SU-DHL-6 (cell line): ENCODE measurements at regions not wholly inside any gene's neighbourhood (a gene's known extent, or its start where the extent isn't known, plus 50 kb on each side); places are given as distances from the start of the nearest gene placed in this dataset.

Source experiments
- H2AFZ ChIP-seq: fragments of 200-600 bp; sonication (generic); 2 replicates; pipeline ENCODE4 v1.6.1; 2014; ENCODE audit warnings: low read depth, mild to moderate bottlenecking, moderate library complexity, mixed read lengths, antibody characterized with exemption, low read length; ENCODE audit not compliant: severe bottlenecking
- H3F3A ChIP-seq: fragments of 200-600 bp; shearing (Covaris generic); 2 replicates; pipeline ENCODE4 v1.6.0; 2016; ENCODE audit warnings: antibody characterized with exemption, mild to moderate bottlenecking; ENCODE audit not compliant: insufficient read depth
- H3K27ac ChIP-seq: fragments of 200-600 bp; sonication (generic); 2 replicates; pipeline ENCODE4 v1.5.1; 2016; ENCODE audit warnings: low read depth, mild to moderate bottlenecking, low read length, moderate library complexity, mixed read lengths
- H3K27me3 ChIP-seq: fragments of 200-600 bp; sonication (generic), shearing (Covaris generic); 2 replicates; pipeline ENCODE4 v1.6.0; 2014; ENCODE audit warnings: mild to moderate bottlenecking, low read length
- H3K36me3 ChIP-seq: fragments of 200-600 bp; sonication (generic); 2 replicates; pipeline ENCODE4 v1.6.1; 2014; ENCODE audit warnings: mild to moderate bottlenecking, low read length, mixed read lengths
- H3K4me2 ChIP-seq: fragments of 300-600, 200-600 bp; shearing (Covaris generic), sonication (generic); 2 replicates; pipeline ENCODE4 v1.6.0; 2014; ENCODE audit warnings: low read length, low read depth, mild to moderate bottlenecking; ENCODE audit not compliant: poor library complexity, severe bottlenecking
- H3K4me3 ChIP-seq: fragments of 200-600 bp; sonication (generic); 2 replicates; pipeline ENCODE4 v1.5.1; 2014; ENCODE audit warnings: antibody characterized with exemption, low read length, mild to moderate bottlenecking, mixed read lengths; ENCODE audit not compliant: insufficient read depth, poor library complexity, severe bottlenecking
- H3K79me2 ChIP-seq: fragments of 200-600 bp; sonication (generic); 2 replicates; pipeline ENCODE4 v1.6.1; 2014; ENCODE audit warnings: mild to moderate bottlenecking, low read length, moderate library complexity; ENCODE audit not compliant: insufficient read depth
- H3K9ac ChIP-seq: fragments of 200-600 bp; sonication (generic); 2 replicates; pipeline ENCODE4 v1.7.0; 2014; ENCODE audit warnings: mild to moderate bottlenecking, low read length
- H3K9me2 ChIP-seq: fragments of 200-600 bp; sonication (generic); replicated peaks from 2 replicates; pipeline ENCODE4 v1.6.1; 2014; ENCODE audit warnings: low read length; ENCODE audit not compliant: insufficient read depth
- H3K9me3 ChIP-seq: fragments of 200-600 bp; sonication (generic); 2 replicates; pipeline ENCODE4 v1.6.1; 2014; ENCODE audit warnings: low read length, mixed read lengths; ENCODE audit not compliant: insufficient read depth
- H4K20me1 ChIP-seq: fragments of 200-600 bp; sonication (generic); 2 replicates; pipeline ENCODE4 v1.6.1; 2014; ENCODE audit warnings: low read depth, mild to moderate bottlenecking, antibody characterized with exemption, low read length, moderate library complexity, mixed read lengths
- CTCF ChIP-seq: fragments of 200-600 bp; sonication (generic); IDR thresholded peaks from one replicate; pipeline ENCODE4 v1.5.1; 2017; ENCODE audit warnings: antibody characterized with exemption, mild to moderate bottlenecking, low read length, moderate library complexity; ENCODE audit not compliant: insufficient read depth, poor library complexity, severe bottlenecking
- EZH2phosphoT487 ChIP-seq: fragments of 200-600 bp; sonication (generic), shearing (Covaris generic); conservative IDR thresholded peaks from 2 replicates; pipeline ENCODE4 v1.6.1; 2018; ENCODE audit warnings: mild to moderate bottlenecking, antibody characterized with exemption, low read length, moderate library complexity, mixed read lengths

GRCh38 chr15:66934868-66935520 lies 130.4 kb upstream of the SMAD3 start:
- H3K9ac ChIP-seq = no peak overlapping the region
- no peaks in the 10 kb centered on the region for H3K36me3 ChIP-seq
- no peak overlapping the region for H2AFZ ChIP-seq
- H3K4me2 ChIP-seq = no peak overlapping the region
- no peaks in the 10 kb centered on the region for H3F3A ChIP-seq
- no peak for TF ChIP-seq EZH2phosphoT487
- no peak for TF ChIP-seq CTCF
- H3K27ac ChIP-seq = no peak overlapping the region
- H4K20me1 ChIP-seq = no peaks in the 10 kb centered on the region
- H3K9me3 ChIP-seq = no peaks in the 10 kb centered on the region; the same call in 1 of the 2 replicates
- H3K79me2 ChIP-seq = no peaks in the 10 kb centered on the region
- H3K27me3 ChIP-seq = no peaks in the 10 kb centered on the region
- no peaks in the 10 kb centered on the region for H3K9me2 ChIP-seq
- no peak overlapping the region for H3K4me3 ChIP-seq

- Histone ChIP-seq H3K9me2 (no peaks in the 10 kb centered on the region), H2AFZ (no peak overlapping the region), H3K9me3 (no peaks in the 10 kb centered on the region; the same call in 1 of the 2 replicates), H3K4me3 (no peak overlapping the region), H4K20me1 (no peaks in the 10 kb centered on the region), H3K27me3 (no peaks in the 10 kb centered on the region), H3K79me2 (no peaks in the 10 kb centered on the region), H3K36me3 (no peaks in the 10 kb centered on the region), H3K9ac (no peak overlapping the region), H3F3A (no peaks in the 10 kb centered on the region), H3K4me2 (no peak overlapping the region), H3K27ac (no peak overlapping the region)
- TF ChIP-seq CTCF (no peak), EZH2phosphoT487 (no peak)
These were observed 129.7 kb upstream of the SMAD3 start for GRCh38 chr15:66935688-66936087.

- Histone ChIP-seq H3K79me2 (no peaks in the 10 kb centered on the region), H3K9me3 (no peaks in the 10 kb centered on the region; the same call in 1 of the 2 replicates), H4K20me1 (no peaks in the 10 kb centered on the region), H3K4me3 (no peak overlapping the region), H3K4me2 (no peak overlapping the region), H3K27ac (no peak overlapping the region), H3K27me3 (no peaks in the 10 kb centered on the region), H3K9ac (no peak overlapping the region), H3K9me2 (no peaks in the 10 kb centered on the region), H2AFZ (no peak overlapping the region), H3K36me3 (no peaks in the 10 kb centered on the region), H3F3A (no peaks in the 10 kb centered on the region)
- TF ChIP-seq CTCF (no peak), EZH2phosphoT487 (no peak)
These were observed 129.1 kb upstream of the SMAD3 start for GRCh38 chr15:66936109-66936860.
